HEK293 (cell line): ENCODE measurements at regions not wholly inside any gene's neighbourhood (a gene's known extent, or its start where the extent isn't known, plus 50 kb on each side); places are given as distances from the start of the nearest gene placed in this dataset.

ENCODE experiments used
- ZNF157 ChIP-seq: fragments of 450-650 bp; formaldehyde crosslinking; IDR thresholded peaks from 2 replicates; pipeline ENCODE4 v1.5.1; 2016; ENCODE audit warnings: missing biosample characterization, missing genetic modification characterization
- ZNF324 ChIP-seq: fragments of 450-650 bp; formaldehyde crosslinking; IDR thresholded peaks from 2 replicates; pipeline ENCODE4 v1.5.1; 2016; ENCODE audit warnings: missing biosample characterization, missing genetic modification characterization
- ZNF837 ChIP-seq: fragments of 450-650 bp; formaldehyde crosslinking; IDR thresholded peaks from 2 replicates; pipeline ENCODE4 v1.5.1; 2016; ENCODE audit warnings: missing biosample characterization, missing genetic modification characterization
- TF ChIP-seq, protein P1 (sequence below): fragments of 450-650 bp; IDR thresholded peaks from 2 replicates; pipeline ENCODE4 v1.5.1; 2018; ENCODE audit warnings: missing biosample characterization, missing genetic modification characterization
- TF ChIP-seq, protein P2 (sequence below): fragments of 450-650 bp; formaldehyde crosslinking; IDR thresholded peaks from 2 replicates; pipeline ENCODE4 v1.5.1; 2016; ENCODE audit warnings: missing biosample characterization, missing genetic modification characterization

DNA sequence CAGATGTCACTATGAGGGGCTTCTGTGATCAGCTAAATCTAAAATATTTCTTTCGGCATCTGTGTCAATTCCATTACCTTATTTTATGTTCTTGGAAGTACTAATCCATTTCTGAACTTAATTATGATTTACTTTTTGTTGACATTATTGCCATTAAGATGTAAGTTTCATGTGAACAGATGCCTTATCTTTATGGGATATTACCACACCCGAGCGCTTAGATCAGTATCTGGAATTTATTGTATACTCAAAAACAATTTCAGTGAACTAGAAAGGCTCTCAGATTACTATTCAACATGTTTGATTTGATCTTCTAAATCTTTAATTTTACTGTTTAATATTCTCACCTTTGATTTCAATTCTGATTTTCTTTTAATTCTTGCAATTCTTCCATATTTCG is 567.7 kb upstream of the TLE4 start:
- TF ChIP-seq ZNF324 (tag by site-specific recombination) (no peak), ZNF837 (no peak), ZNF157 (no peak)
- TF ChIP-seq, protein P1, sequence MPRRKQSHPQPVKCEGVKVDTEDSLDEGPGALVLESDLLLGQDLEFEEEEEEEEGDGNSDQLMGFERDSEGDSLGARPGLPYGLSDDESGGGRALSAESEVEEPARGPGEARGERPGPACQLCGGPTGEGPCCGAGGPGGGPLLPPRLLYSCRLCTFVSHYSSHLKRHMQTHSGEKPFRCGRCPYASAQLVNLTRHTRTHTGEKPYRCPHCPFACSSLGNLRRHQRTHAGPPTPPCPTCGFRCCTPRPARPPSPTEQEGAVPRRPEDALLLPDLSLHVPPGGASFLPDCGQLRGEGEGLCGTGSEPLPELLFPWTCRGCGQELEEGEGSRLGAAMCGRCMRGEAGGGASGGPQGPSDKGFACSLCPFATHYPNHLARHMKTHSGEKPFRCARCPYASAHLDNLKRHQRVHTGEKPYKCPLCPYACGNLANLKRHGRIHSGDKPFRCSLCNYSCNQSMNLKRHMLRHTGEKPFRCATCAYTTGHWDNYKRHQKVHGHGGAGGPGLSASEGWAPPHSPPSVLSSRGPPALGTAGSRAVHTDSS (tag by site-specific recombination), result no peak
- TF ChIP-seq, protein P2, sequence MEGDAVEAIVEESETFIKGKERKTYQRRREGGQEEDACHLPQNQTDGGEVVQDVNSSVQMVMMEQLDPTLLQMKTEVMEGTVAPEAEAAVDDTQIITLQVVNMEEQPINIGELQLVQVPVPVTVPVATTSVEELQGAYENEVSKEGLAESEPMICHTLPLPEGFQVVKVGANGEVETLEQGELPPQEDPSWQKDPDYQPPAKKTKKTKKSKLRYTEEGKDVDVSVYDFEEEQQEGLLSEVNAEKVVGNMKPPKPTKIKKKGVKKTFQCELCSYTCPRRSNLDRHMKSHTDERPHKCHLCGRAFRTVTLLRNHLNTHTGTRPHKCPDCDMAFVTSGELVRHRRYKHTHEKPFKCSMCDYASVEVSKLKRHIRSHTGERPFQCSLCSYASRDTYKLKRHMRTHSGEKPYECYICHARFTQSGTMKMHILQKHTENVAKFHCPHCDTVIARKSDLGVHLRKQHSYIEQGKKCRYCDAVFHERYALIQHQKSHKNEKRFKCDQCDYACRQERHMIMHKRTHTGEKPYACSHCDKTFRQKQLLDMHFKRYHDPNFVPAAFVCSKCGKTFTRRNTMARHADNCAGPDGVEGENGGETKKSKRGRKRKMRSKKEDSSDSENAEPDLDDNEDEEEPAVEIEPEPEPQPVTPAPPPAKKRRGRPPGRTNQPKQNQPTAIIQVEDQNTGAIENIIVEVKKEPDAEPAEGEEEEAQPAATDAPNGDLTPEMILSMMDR (tag by site-specific recombination), result no peak
